DMS 273 (cell line): ENCODE measurements at regions not wholly inside any gene's neighbourhood (a gene's known extent, or its start where the extent isn't known, plus 50 kb on each side); places are given as distances from the start of the nearest gene placed in this dataset.

ENCODE experiments used
- DNase-seq: peaks from one replicate; lab custom pipeline; 2025; ENCODE audit not compliant: unreplicated experiment; lab: John Stamatoyannopoulos, UW

- DNase-seq = no peak
These were observed 1210.4 kb downstream of the ADGRL3 start for GRCh38 chr4:62410371-62411003.

GRCh38 chr4:62408454-62408853 lies 1208.3 kb downstream of the ADGRL3 start:
- DNase-seq = peak; percentile 0

GRCh38 chr4:62407534-62407933 lies 1207.4 kb downstream of the ADGRL3 start:
- no peak for DNase-seq

- DNase-seq = no peak
These were observed 1202.1 kb downstream of the ADGRL3 start for GRCh38 chr4:62402088-62402806.

GRCh38 chr4:62399242-62399641 lies 1199.1 kb downstream of the ADGRL3 start:
- DNase-seq = no peak

GRCh38 chr4:62398318-62398717 lies 1198.2 kb downstream of the ADGRL3 start:
- DNase-seq = no peak

- DNase-seq = no peak
These were observed 1194.6 kb downstream of the ADGRL3 start for GRCh38 chr4:62394766-62395165.

GRCh38 chr4:62387808-62388207 lies 1187.7 kb downstream of the ADGRL3 start:
- no peak for DNase-seq

- no peak for DNase-seq
These were observed 1177.6 kb downstream of the ADGRL3 start for GRCh38 chr4:62377700-62378099.

- no peak for DNase-seq
These were observed 1177.1 kb downstream of the ADGRL3 start for GRCh38 chr4:62377245-62377644.

- no peak for DNase-seq
These were observed 1166.8 kb downstream of the ADGRL3 start for GRCh38 chr4:62366939-62367338.

- no peak for DNase-seq
These were observed 1160.0 kb downstream of the ADGRL3 start for GRCh38 chr4:62360156-62360545.

- DNase-seq = peak; percentile 4
These were observed 1159.5 kb downstream of the ADGRL3 start for GRCh38 chr4:62359441-62360155.

GRCh38 chr4:62344915-62345314 lies 1144.8 kb downstream of the ADGRL3 start:
- no peak for DNase-seq

GRCh38 chr4:62344474-62344873 lies 1144.3 kb downstream of the ADGRL3 start:
- no peak for DNase-seq

GRCh38 chr4:62342346-62342745 lies 1142.2 kb downstream of the ADGRL3 start:
- DNase-seq = no peak

- no peak for DNase-seq
These were observed 1128.4 kb downstream of the ADGRL3 start for GRCh38 chr4:62328526-62328925.

- DNase-seq = no peak
These were observed 1127.6 kb downstream of the ADGRL3 start for GRCh38 chr4:62327612-62328297.

- DNase-seq = peak; percentile 9
These were observed 1124.1 kb downstream of the ADGRL3 start for GRCh38 chr4:62324215-62324614.

GRCh38 chr4:62320612-62321011 lies 1120.5 kb downstream of the ADGRL3 start:
- DNase-seq = no peak

GRCh38 chr4:62302710-62303109 lies 1102.6 kb downstream of the ADGRL3 start:
- DNase-seq = no peak

GRCh38 chr4:62301500-62301899 lies 1101.4 kb downstream of the ADGRL3 start:
- no peak for DNase-seq
